AG08396 (cell line): ENCODE measurements at regions not wholly inside any gene's neighbourhood (a gene's known extent, or its start where the extent isn't known, plus 50 kb on each side); places are given as distances from the start of the nearest gene placed in this dataset.

Experiments used
- DNase-seq: peaks from one replicate; pipeline ENCODE4 v3.0.0; 2012; ENCODE audit warnings: low spot score, mixed read lengths

GRCh38 chr2:37865640-37866039 is 59.4 kb upstream of the RMDN2 start:
- DNase-seq = no peak

GRCh38 chr2:37866171-37866934 is 58.7 kb upstream of the RMDN2 start:
- no peak for DNase-seq

DNA sequence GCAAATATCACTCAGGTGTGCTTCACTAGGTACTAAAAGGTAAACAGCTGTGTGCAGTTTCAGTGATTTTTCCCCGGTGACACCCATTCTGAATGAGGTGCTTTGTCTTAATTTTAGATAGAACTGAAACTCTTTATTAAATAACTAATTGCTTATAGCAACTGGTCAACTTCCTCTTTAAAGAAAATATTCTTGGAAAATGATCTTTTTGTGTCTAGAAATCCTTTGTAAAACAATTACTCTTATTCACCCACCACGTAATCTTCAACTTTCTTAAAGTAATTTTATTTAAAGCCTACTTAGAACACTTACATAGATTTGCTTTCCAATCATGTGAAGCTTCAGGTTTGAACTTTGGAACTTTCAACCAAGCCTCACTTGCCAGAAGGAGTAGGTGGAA is 57.9 kb upstream of the RMDN2 start:
- DNase-seq = no peak

GRCh38 chr2:37868866-37869265 is 56.2 kb upstream of the RMDN2 start:
- no peak for DNase-seq

GRCh38 chr2:37869304-37869703 is 55.8 kb upstream of the RMDN2 start:
- no peak for DNase-seq

DNA sequence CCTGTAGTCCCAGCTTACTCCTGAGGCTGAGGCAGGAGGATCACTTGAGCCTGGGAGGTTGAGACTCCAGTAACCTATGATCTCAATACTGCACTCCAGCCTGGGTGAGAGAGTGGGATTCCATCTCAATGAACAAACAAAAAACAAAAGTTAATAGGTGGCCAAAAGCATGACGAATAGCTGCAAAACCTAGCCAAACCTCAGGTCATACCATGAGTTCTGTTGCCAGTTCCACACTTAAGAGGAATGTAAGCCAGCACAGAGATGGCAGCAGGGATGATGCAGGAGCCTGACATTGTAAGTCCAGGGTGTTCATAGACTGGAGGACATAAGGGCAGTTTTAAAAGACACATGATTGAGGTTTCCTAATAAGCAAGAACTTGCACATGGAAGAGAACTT is 55.3 kb upstream of the RMDN2 start:
- peak; percentile 26 for DNase-seq

GRCh38 chr2:37870829-37871228 is 54.3 kb upstream of the RMDN2 start:
- no peak for DNase-seq

DNA sequence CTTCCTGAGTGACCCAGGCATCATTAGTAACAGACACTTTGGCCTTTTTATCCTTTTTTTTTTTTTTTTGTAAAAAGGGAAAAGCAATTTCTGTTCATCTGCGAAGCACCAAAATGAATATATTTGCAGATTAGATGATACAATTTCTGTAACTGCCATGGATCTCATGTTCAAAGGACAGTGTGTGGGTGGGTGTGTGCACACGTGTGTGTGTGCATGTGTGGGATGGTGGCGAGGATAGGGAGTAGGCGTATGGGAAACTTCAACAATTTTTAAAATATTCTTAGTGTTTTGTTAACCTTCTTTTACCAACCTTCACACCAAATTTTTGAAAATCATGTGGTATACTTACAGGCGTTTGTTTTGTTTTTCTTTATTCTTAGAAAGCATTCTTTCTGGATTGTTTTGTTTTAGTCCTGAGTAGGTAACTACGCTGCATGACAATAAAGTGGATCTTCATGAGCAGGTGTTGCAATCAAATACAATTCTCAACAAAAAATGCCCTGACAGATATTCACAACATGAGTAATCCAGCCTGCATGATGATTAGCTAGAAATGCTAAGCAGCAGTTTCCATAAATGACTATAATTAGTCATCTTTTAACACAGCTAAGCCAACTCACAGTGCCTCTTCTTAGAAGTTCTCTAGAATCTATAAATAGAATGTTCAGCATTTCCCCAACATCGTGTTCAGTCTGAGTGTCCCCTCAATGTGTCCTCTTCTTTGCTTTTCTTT is 53.5 kb upstream of the RMDN2 start:
- peak; percentile 39 for DNase-seq

GRCh38 chr2:37872192-37872750 is 52.8 kb upstream of the RMDN2 start:
- DNase-seq = no peak

- DNase-seq = no peak
Measured at GRCh38 chr2:37873229-37873628, 51.9 kb upstream of the RMDN2 start.

DNA sequence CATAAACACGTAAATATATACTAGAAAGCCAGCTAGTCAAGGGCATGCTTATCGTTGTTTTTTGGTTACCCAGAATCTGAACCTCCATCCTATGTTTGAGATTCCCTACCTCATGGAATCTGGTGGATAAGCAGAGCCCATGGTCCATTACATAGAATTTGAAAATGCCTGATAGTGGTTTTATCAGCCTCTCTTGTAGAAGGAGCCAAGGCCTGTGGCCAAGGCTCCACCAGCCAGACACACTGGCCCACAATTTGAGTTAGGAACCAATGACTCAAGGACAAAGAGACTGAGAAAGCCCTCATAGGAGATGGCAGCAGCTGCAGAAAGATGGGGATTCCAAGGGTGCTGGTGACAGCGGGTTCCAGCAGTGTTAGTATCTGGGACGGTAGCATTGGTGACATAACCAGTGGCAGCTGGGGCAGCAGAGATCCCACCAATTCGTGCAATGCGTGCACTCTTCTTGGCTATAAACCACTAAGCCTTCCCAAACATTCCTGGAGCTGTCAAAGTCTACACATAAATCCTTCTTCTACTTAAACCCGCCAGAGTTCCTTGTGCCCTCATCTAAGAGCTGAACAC is 51.2 kb upstream of the RMDN2 start:
- no peak for DNase-seq

DNA sequence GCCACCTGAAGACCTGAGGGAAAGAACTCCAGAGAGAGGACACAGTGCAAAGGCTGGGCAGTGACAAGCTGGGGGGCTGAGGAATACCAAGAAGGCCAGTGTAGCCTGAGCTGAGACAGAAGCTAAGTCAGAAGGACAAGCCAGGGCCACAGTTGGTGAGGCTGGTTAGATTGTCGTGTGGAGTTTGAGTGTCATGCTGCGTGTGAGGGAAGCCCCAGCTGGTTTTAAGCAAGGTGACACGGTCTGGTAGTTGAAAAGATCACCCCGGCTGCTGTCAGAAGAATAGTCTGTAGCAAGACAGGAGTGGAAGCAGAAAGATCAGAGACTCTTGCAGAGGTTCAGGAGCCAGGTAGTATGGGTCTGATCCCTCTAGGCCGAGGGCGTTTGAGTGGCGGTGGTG is 50.6 kb upstream of the RMDN2 start:
- DNase-seq = no peak
